ENCODE measurements at regions not wholly inside any gene's neighbourhood (a gene's known extent, or its start where the extent isn't known, plus 50 kb on each side); places are given as distances from the start of the nearest gene placed in this dataset.

- TF ChIP-seq, protein P1, sequence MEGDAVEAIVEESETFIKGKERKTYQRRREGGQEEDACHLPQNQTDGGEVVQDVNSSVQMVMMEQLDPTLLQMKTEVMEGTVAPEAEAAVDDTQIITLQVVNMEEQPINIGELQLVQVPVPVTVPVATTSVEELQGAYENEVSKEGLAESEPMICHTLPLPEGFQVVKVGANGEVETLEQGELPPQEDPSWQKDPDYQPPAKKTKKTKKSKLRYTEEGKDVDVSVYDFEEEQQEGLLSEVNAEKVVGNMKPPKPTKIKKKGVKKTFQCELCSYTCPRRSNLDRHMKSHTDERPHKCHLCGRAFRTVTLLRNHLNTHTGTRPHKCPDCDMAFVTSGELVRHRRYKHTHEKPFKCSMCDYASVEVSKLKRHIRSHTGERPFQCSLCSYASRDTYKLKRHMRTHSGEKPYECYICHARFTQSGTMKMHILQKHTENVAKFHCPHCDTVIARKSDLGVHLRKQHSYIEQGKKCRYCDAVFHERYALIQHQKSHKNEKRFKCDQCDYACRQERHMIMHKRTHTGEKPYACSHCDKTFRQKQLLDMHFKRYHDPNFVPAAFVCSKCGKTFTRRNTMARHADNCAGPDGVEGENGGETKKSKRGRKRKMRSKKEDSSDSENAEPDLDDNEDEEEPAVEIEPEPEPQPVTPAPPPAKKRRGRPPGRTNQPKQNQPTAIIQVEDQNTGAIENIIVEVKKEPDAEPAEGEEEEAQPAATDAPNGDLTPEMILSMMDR (IDR thresholded peaks at IDR 0.05), result no peak
- TF ChIP-seq POLR2A (IDR thresholded peaks at IDR 0.05), result no peak
- TF ChIP-seq EP300 (IDR thresholded peaks at IDR 0.05), result no peak
Measured at GRCh38 chr6:54009052-54009654, 102.1 kb upstream of the MLIP start.
